HS-27A (cell line): ENCODE measurements at regions not wholly inside any gene's neighbourhood (a gene's known extent, or its start where the extent isn't known, plus 50 kb on each side); places are given as distances from the start of the nearest gene placed in this dataset.

Source experiments
- DNase-seq: peaks from one replicate; pipeline ENCODE4 v3.0.0-alpha.2; 2012; ENCODE audit warnings: low read depth, missing footprints

- DNase-seq, result no peak
These were observed 418.6 kb downstream of the TUSC7 start for GRCh38 chr3:117128133-117128532.

- no peak for DNase-seq
These were observed 419.3 kb downstream of the TUSC7 start for GRCh38 chr3:117128872-117129271.

- DNase-seq, result no peak
These were observed 419.9 kb downstream of the TUSC7 start for GRCh38 chr3:117129516-117129915.

GRCh38 chr3:117130222-117130621 lies 420.6 kb downstream of the TUSC7 start:
- DNase-seq, result no peak

GRCh38 chr3:117131259-117131658 lies 421.7 kb downstream of the TUSC7 start:
- DNase-seq, result no peak

GRCh38 chr3:117133066-117133465 lies 423.5 kb downstream of the TUSC7 start:
- no peak for DNase-seq

GRCh38 chr3:117135207-117135606 lies 425.6 kb downstream of the TUSC7 start:
- no peak for DNase-seq

- DNase-seq, result no peak
These were observed 426.4 kb downstream of the TUSC7 start for GRCh38 chr3:117136003-117136402.

- DNase-seq, result no peak
These were observed 427.5 kb downstream of the TUSC7 start for GRCh38 chr3:117137065-117137464.

- no peak for DNase-seq
These were observed 430.1 kb downstream of the TUSC7 start for GRCh38 chr3:117139681-117140080.

- no peak for DNase-seq
These were observed 432.2 kb downstream of the TUSC7 start for GRCh38 chr3:117141812-117142211.

- no peak for DNase-seq
These were observed 435.3 kb downstream of the TUSC7 start for GRCh38 chr3:117144853-117145252.

- DNase-seq, result no peak
These were observed 436.1 kb downstream of the TUSC7 start for GRCh38 chr3:117145677-117146076.

GRCh38 chr3:117146571-117146970 lies 437.0 kb downstream of the TUSC7 start:
- no peak for DNase-seq

- DNase-seq, result no peak
These were observed 440.0 kb downstream of the TUSC7 start for GRCh38 chr3:117149584-117149983.

- peak; percentile 4 for DNase-seq
These were observed 441.0 kb downstream of the TUSC7 start for GRCh38 chr3:117150628-117151027.

- no peak for DNase-seq
These were observed 450.6 kb downstream of the TUSC7 start for GRCh38 chr3:117160176-117160575.

- DNase-seq, result no peak
These were observed 452.2 kb downstream of the TUSC7 start for GRCh38 chr3:117161816-117162215.

- no peak for DNase-seq
These were observed 455.6 kb downstream of the TUSC7 start for GRCh38 chr3:117165176-117165575.

- DNase-seq, result no peak
These were observed 456.0 kb downstream of the TUSC7 start for GRCh38 chr3:117165601-117166051.

GRCh38 chr3:117168896-117169295 lies 459.3 kb downstream of the TUSC7 start:
- no peak for DNase-seq

GRCh38 chr3:117170094-117170493 lies 460.5 kb downstream of the TUSC7 start:
- no peak for DNase-seq

- no peak for DNase-seq
These were observed 461.5 kb downstream of the TUSC7 start for GRCh38 chr3:117171124-117171523.

GRCh38 chr3:117172426-117172825 lies 462.8 kb downstream of the TUSC7 start:
- DNase-seq, result no peak

GRCh38 chr3:117181222-117181621 lies 471.6 kb downstream of the TUSC7 start:
- DNase-seq, result no peak
